NCI-H1694 treated with DMSO at 0.1 percent for 48 hours (cell line): ENCODE measurements at regions not wholly inside any gene's neighbourhood (a gene's known extent, or its start where the extent isn't known, plus 50 kb on each side); places are given as distances from the start of the nearest gene placed in this dataset.

Experiments used
- DNase-seq: peaks from one replicate; lab custom pipeline; 2025; lab: John Stamatoyannopoulos, UW

DNA sequence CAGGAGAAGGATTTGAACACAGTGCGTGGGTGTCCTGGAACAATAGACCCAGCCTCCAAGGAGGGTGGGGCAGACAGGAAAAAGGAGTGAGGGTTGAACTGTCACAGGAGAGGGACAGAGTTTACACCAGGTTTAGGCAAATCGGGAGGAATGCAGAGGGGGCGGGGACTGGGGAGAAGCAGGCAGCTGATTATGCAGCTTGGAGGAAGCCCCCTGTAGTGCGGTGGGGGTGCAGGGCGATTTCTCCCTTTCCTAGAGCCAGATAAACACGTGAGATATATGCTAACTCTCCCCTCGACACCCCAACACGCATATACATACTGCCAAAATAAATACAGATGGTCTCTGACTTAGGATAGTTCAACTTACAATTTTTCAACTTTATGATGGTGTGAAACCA is 108.6 kb upstream of the PRR20G start:
- no peak for DNase-seq

DNA sequence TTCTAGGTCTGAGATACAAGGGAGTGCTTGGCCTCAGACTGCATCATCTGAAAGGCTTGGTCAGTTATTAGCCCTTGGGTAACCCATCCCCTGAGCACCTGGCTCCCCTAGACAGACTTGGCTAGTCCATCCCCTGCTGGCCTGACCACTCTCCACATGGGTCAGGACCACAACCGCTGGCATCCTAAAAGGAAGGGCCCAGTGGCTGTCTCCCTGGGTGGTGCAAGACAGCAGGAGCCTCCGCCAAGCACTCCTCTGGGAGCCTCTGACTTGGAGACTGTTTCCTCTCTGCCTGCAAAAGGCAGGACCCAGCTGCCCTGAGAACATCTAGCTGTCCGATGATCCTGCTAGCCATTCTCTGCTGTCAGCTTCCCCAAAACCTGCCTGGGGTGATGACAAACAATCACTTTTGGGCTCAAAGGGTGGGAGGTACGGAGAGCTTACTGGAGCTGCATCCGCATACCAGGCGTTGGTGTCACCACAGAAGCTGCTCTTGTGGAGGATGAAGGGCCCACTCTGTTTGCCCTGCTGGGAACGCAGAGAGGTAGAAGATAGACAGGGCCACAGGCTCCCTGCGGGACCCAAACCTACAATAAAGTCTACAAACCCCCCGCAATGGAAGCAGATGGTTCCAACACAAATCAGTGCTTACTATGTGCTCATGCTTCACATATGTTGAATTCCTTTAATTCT is 108.0 kb upstream of the PRR20G start:
- no peak for DNase-seq

DNA sequence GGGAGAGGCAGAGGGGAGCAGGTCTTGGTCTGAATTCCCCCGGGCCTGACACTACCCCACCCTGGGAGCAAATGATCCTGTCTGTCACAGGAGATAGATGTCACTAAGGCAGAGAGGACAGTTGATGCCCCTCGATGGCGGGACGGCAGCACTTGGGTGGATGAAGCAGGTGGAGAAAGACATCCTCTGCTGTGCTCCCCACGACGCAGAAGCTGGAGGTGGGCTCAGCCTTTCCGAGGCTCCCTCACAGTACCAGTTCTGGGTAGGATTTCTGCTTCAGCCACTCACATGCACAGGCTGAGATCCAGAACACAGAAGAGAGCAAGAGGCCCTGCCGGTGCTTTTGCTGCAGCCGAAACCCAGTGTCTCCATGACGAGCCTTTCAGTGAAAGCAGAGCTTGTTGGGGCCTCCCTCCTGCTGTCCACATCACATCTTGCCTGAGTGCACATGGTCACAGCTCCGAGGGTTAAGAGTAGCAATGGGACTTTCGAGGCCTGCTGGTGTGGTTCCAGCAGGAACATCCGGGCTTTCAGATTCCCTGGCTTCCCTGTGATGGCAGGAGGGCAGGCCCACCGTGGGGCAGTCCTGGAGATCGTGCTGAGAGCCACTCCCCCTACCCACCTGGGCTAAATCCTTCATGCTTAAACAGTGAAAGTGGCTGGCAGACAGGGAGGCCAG is 107.3 kb upstream of the PRR20G start:
- DNase-seq = no peak

DNA sequence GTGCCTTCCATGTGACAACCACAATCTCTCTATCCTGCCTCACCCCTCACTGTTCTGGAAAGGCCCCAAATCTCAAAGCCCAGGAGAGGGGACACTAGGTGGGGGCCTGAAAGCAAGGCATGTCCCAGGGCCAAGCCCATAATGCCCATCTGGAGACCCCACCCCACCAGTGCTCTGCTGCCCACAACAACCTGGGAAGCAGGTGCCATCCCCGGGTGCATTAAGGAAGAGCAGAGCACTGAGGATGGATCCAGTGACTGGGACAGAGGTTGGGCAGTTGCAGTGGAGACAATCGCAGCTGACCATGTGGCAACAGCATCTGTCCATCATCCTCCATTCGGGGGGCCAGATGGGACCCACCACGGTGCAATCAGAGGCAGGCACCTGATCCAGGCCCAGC is 106.2 kb upstream of the PRR20G start:
- DNase-seq = no peak

DNA sequence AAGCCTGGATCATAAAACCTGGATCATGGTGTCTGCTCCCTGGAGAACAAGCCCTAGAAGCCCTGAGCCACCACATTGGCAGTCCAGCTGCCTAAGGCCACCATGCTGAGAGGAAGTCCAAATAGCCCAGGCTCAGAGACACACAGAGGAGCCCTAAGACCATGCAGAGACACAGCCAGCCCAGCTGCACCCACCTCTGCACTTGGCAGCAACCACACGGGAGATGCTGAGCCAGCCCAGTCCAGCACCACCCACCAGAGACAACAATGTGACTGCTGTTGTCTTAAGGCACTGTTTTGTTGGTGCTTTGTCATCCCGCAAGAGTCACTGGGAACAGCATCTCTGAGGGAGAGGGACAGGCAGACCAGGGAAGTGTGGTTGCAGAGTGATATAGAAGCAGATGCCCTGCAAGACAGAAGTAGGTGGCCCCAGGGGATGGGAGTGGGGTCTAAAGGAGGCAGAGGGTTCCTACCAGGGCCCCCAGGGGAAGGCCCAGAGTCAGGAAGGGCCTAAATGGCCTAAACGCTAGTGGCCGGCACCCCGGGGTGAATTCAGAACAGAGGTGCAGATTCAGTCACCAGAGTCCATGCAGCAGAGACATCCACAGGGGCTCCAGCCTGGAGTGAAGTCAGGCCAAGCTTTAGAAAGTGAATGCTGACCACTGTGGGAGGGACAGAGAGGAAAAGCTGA is 105.4 kb upstream of the PRR20G start:
- DNase-seq = no peak

DNA sequence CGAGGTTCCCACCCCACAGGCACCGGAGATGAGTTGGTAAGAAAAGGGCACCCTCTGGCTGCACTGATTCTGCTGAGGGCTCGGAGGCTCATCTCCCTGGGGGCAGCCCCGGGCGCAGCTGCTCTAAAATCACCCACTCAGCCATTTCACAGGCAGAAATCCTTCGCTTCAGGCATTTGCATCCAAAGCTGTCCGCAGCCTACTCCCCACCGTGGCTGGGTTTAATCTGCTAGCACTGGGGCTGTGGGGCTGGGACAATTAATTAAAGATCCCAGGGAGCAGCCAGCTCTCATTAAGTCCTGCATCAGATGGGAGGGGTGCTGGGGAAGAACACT is 104.3 kb upstream of the PRR20G start:
- no peak for DNase-seq

DNA sequence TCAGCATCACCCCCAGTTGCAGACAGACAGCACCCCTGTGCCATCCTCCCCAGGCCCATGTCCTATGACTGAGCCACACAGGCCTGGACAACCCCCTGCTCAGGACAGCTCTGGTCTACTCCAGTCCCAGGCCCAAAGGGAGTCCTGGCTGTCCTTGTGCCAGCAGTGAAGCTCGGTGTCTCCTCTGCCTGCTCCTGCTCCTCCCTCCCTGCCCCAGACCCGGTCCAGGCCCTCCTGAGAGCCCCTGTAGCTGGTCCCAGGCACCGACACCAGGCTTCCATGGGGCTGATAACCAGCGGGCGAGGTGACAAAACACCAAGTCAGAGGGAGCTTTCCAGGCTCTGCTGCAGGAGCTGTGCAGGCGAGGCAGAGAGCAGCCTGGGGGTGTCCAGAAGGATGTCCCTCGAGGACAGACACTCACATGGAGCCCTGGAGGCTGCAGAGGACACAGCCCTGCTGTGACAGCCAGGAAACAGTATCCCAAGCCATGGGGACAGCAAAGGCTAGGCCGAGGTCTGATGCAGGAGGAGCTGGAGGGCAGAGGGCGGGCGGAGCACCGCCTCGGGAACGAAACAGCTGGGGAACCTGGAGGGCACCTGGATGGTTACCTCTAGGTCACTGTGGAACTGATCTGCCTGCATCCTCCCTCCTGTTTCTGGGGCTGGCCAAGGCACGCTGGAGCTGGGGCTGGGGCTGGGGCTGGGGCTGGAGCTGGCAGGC is 103.8 kb upstream of the PRR20G start:
- no peak for DNase-seq

DNA sequence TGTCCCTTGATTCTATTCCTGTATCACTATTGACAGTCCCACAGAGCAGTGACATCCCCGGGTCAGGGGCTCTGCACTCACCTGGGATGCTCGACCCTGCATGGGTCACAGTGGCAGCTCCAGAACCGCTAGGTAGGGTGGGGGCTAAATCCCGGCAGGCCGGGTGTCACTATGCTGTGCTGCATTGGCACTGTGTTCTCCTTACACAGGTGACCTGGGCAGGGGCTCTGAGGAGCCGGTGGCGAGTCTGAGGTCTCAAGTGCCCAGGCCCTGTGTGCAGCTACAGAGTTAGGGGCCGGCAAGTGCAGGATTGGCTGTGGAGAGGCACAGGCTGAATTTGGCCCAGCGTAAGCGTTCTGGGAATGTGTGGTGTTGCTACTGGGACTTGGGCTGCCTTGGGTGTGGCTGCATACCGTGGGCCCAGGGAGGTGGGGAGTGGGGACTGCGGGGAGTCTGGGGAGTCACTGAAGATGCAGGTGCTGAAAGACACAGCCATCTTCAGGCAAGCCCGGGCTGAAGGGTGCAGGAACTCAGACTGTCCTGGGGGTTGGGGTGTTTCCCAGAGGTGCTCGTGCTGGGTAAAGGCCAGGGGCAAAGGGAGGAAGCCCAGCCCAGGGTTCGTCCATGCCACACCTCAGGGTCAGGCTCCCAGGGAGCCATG is 102.6 kb upstream of the PRR20G start:
- DNase-seq = no peak

DNA sequence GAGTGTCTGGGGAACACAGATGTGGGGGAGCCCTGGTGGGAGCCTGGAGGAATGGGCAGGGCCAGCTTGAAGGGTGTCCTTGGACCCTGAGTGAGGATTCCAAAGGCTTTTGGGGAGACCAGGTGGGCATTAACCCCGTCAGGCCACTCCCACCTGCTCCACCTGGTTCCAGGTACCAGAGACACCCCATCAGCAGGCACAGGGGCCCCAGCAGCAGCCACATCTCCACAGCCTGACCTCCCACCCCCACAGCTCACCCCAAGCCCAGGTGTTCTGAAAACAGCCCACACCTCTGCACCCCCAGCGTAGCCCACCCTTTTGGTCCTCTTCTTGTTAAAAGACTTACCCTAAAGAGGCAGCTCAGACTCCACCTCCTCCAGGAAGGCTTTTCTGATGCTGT is 102.1 kb upstream of the PRR20G start:
- no peak for DNase-seq

DNA sequence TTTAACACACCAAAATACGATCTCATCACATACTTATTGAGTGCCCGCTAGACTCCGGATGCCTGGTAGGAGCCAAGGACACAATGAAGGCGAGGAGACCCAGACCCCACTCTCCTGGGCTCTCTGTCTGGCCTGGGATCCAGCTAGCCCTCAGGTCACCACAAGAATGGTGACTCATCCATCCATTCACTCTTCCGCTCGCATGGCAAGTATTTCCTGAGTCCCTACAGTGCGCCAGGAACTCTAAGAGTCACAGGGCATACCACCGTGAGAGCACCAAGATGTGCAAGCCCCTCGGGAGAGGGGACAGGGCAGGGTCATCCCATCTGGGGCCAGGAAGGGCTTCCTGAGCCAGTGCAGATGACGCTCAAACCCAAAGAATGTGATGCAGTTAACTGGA is 101.6 kb upstream of the PRR20G start:
- DNase-seq = no peak

DNA sequence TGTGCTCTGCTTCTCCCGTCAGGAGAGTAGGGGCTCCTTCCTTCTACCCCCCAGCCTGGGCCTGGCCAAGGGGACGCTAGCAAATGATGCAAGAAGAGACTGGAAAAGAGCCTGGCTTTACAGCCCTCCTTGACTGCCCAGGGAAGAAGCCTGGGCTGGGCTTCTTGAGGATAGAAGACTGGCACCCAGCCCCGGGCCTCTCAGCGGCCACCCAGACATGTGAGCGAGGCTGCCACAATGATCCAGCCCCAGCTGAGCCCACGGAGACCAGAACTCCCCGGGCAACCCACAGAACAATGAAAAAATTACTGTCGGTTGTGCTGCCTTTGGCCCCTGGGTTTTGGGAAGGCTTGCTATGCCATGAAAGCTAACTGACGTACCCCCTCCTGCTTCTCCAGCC is 100.6 kb upstream of the PRR20G start:
- DNase-seq = no peak

DNA sequence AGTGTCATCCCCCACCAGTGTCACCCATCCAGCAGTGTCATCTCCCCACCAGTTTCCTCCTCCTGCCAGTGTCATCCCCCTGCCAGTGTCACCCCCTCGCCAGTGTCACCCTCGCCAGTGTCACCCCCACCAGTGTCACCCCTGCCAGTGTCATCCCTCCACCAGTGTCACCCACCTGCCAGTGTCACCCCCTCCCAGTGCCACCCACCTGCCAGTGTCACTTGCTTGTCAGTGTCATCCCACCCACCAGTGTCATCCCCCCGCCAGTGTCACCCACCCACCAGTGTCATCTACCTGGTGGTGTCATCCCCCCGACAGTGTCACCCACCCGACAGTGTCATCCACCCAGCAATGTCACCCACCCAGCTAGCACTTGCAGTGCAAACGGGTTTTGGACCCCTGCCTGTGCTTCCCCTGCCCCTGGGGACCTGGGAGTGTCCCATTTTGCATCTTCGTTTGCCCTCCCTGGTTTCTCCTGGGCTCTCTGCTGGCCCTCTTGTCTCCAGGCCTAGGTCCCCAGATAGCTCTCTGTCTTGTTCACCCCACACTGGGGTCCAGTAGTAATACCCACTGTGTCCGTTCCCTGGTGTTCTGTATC is 99.8 kb upstream of the PRR20G start:
- no peak for DNase-seq

DNA sequence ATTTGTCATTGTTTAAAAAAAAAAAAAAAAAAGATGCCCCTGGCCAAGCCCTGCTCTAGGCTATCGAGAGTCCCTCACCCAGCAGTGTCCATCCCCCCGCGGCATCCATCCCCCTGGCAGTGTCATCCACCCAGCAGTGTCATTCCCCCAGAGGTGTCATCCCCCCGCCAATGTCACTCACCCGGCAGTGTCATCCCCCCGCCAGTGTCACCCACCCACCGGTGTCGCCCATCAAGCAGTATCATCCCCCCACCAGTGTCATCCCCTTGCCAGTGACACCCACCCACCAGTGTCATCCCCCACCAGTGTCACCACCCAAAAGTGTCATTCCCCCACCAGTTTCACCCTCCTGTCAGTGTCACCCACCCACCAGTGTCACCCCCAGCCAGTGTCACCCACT is 99.3 kb upstream of the PRR20G start:
- DNase-seq = no peak

DNA sequence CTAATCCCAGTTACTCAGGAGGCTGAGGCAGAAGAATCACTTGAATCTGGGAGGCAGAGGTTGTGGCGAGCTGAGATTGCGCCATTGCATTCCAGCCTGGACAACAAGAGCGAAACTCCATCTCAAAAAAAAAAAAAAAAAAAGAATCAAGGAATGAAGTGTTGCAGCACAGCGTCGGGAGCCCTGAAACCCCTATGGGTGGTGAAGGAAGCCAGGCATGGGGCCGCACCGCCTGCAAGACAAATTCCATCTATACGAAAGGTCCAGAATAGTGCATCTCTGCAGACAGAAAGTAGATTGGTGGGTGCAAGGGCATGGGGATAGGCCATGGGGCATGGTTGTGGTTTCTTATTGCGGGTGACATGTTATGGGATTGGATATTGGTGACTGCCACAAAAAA is 98.6 kb upstream of the PRR20G start:
- DNase-seq = no peak

DNA sequence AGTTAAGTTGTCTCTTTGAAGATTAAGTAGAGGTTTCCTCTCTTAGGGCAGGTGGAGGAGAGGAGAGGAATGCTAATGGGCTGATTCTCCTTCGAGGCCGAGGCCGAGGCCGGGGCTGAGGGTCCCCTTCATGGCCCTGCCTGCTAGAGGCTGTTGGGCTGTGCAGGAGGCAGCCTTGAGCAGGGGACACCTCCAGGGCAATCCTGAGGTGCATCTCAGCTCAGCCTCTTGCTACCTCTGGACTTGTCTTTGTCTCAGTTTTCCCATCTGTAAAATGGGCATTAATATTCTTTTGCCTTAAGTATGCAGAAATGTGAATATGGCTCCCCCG is 97.7 kb upstream of the PRR20G start:
- no peak for DNase-seq

DNA sequence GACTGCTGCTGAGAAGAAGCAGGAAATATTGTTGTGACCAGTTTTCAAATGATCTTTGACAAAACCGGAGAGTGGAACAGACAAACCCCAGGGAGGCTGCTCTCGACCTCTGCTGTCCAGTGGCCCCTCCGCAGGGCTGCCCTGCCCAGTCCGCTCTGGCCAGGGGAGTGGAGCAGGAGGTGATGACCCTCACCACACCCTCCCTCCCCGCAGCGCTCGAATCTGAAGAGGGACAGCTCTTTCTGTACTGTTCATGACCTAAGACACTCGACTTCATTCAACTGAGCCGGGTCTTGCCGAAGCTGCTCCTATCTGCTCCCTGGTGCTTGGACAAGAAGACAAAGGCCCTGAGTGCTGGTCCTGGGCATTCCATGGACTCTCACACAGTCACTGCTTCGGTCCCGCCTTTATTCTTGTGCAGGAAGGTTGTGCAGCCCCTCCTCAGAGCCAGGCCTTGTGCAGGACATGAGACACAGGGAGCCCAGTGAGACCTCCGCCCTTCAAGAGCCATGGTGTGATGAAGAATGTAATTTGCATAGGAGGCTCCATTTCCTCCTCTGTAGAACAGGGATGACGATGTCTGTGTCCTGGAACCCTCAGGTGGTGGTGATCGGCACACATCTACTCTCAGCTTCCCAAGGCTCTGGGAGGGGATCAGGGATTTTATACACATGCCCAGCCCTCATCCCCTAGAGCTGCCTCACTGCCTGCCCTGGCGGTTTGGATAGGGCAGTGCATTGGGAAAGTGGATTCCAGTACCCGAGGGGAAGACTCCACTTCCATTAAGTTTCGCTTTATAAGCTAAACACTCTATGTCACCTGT is 97.1 kb upstream of the PRR20G start:
- DNase-seq = no peak

DNA sequence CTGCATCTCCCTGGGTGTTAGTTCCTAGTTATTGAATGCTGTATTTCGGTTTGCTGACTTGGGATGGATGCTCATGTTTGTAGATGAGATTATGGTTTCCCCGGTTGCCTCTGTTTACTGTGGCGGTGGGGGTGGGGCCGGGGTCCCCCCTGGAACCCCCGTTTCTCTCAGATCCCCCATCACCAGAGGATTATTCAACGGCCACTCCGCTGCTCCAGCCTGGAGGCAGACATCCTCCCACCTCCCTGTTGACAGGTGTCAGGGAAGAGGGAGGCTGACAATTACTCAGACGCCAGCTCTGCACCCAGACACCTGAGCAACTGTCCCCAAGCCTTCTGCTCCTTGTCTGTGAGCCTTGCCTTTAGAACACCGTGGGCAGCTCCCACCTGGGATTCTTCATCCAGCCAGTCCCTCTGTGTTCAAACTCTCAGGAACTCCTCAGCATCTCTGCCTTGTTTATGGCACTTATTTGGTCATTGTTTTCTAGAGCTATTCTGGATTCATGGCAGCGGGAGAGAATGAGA is 95.9 kb upstream of the PRR20G start:
- no peak for DNase-seq

DNA sequence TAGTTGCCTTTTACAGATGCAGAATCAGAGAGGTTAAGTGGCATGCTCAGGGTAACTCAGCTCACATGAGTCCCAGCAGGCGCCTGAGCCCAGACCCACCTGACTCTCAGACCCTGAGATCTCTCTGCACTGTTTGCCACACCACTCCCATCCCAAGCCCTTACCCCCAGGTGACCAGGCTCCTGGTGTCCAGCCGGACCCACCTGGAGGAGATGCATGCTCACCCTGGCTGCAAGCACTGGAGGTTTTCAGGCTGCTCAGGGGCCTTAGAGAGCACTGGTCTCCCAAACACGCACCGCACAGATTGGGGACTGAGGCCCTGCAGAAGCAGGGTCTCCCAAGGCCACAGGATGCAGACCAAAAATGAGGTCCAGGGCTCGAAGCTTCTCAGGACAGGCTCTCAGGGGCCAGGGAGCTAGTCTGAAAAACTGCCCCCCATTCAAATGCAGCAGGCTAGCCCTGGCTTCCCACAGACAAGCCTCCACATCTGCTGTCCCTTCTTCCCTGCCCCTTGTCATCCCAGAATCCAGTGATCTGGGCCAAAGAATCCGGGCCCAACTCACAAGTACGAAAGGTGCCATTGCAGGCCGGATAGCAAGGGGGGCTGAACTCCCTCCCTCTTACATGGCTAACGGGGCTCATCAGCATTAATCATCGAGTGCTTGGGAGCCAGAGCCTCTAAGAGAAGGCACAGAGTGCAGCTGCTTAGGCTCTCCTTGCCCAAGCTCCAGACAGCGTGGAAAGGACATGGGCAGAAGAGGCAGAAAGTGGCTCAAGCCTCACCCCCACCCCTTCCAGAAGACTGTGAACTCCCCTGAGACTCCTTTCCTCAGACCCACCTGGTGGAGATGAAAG is 90.2 kb upstream of the PRR20G start:
- DNase-seq = no peak

DNA sequence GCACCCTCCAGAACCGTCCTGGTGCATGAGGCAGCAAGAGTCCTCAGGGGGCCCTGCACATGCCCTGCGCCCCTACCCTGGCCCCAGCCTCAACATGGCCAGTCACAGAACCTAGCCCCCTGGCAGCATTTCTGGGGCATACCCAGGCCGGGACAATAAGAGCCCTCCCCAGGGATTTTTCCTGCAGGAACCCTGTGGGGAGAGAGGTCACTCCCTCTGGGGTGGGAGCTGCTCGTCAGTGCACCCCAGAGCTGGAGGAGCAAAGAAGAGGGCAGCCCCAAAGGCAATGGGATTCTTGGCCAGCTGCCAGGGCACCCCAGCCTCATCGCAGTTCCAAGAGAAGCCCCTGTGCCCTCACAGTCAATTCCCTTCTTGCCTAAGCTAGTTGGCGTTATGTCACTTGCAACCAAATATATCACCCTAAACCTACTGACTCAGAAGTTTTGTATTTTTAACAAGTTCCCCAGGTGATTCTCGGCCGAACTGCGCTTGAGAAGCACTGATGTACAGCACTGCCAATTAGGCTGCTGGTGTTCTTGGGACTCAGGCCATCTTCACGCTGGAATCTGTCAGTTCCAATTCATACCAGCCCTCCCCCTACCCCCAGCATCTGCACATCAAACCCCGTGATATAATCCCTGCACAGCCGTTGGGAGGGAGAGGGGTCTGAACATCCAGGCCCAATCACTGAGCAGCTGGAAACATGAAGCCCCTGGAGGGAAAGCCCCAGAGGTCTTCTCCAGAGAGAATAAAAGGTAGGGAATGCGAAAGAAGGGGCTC is 87.5 kb upstream of the PRR20G start:
- DNase-seq = no peak
